HL-60 (cell line): ENCODE measurements at regions not wholly inside any gene's neighbourhood (a gene's known extent, or its start where the extent isn't known, plus 50 kb on each side); places are given as distances from the start of the nearest gene placed in this dataset.

Source experiments
- POLR2AphosphoS5 ChIP-seq: IDR thresholded peaks from 2 replicates; pipeline ENCODE4 v1.6.1; 2012; ENCODE audit warnings: low read depth
- REST ChIP-seq: IDR thresholded peaks from 2 replicates; pipeline ENCODE4 v1.6.1; 2012; ENCODE audit warnings: low read depth; ENCODE audit not compliant: insufficient replicate concordance
- SPI1 ChIP-seq: IDR thresholded peaks from 2 replicates; pipeline ENCODE4 v1.6.1; 2012; ENCODE audit warnings: low read depth, mild to moderate bottlenecking, borderline replicate concordance
- TF ChIP-seq, protein P1 (sequence below): IDR thresholded peaks from one replicate; pipeline ENCODE4 v1.5.1; 2011; ENCODE audit warnings: low read length, control low read depth, inconsistent platforms; ENCODE audit not compliant: insufficient read depth

DNA sequence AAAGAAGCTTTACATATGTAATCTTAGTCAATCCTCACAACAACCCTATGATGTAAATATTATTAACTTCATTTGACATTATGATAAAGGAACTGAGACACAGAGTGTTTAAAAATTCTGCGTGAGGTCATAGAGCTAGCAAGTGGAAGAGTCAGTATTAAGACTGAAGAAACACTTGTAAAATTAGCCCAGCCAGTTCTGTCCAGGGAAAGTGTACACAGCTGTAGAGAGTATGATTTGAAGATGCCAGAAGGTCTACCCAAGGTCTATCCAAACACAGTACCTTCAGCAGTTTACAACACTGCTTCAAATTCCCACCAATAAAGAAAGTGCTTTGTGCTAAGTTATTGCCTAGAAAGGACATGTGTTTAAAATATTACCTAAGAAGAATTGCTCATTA lies 51.7 kb upstream of the ITPRID2 start:
- TF ChIP-seq, protein P1, sequence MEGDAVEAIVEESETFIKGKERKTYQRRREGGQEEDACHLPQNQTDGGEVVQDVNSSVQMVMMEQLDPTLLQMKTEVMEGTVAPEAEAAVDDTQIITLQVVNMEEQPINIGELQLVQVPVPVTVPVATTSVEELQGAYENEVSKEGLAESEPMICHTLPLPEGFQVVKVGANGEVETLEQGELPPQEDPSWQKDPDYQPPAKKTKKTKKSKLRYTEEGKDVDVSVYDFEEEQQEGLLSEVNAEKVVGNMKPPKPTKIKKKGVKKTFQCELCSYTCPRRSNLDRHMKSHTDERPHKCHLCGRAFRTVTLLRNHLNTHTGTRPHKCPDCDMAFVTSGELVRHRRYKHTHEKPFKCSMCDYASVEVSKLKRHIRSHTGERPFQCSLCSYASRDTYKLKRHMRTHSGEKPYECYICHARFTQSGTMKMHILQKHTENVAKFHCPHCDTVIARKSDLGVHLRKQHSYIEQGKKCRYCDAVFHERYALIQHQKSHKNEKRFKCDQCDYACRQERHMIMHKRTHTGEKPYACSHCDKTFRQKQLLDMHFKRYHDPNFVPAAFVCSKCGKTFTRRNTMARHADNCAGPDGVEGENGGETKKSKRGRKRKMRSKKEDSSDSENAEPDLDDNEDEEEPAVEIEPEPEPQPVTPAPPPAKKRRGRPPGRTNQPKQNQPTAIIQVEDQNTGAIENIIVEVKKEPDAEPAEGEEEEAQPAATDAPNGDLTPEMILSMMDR = no peak
- TF ChIP-seq POLR2AphosphoS5 (no peak), SPI1 (no peak), REST (no peak)
